K562 (cell line): ENCODE measurements at regions not wholly inside any gene's neighbourhood (a gene's known extent, or its start where the extent isn't known, plus 50 kb on each side); places are given as distances from the start of the nearest gene placed in this dataset.

Source experiments
- CHD7 ChIP-seq: fragments of 200-600 bp; sonication (generic); IDR thresholded peaks from one replicate; pipeline ENCODE4 v1.6.1; 2012; ENCODE audit warnings: mild to moderate bottlenecking, low read depth, low read length, inconsistent platforms
- NFIC ChIP-seq: fragments of 450-650 bp; IDR thresholded peaks from 2 replicates; pipeline ENCODE4 v1.6.1; 2017; ENCODE audit warnings: mild to moderate bottlenecking, inconsistent platforms
- TF ChIP-seq, protein P1 (sequence below): fragments of 250-450 bp; sonication (Bioruptor Pico); IDR thresholded peaks from 2 replicates; pipeline ENCODE4 v1.4.0; 2020; ENCODE audit warnings: mild to moderate bottlenecking, moderate library complexity

DNA sequence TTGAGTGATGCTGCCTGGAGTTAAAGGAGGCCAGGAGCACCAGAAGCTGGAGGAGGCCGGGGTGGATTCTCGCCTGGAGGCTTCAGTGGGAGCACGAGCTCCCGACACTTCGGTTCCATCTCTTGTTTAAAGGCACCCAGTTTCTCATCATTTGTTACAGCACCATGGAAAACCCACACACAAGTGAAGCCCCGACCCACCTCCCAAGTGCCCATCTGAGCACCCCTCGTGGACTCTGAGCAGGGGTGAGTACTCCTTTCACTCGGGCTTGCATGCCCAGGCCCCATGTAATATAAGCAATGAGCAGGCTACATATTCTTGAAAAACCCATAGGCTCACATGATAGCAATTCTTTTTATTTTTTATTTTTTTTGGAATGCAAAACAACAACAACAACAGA is 196.9 kb upstream of the MAF start (continued):
- TF ChIP-seq, protein P1, sequence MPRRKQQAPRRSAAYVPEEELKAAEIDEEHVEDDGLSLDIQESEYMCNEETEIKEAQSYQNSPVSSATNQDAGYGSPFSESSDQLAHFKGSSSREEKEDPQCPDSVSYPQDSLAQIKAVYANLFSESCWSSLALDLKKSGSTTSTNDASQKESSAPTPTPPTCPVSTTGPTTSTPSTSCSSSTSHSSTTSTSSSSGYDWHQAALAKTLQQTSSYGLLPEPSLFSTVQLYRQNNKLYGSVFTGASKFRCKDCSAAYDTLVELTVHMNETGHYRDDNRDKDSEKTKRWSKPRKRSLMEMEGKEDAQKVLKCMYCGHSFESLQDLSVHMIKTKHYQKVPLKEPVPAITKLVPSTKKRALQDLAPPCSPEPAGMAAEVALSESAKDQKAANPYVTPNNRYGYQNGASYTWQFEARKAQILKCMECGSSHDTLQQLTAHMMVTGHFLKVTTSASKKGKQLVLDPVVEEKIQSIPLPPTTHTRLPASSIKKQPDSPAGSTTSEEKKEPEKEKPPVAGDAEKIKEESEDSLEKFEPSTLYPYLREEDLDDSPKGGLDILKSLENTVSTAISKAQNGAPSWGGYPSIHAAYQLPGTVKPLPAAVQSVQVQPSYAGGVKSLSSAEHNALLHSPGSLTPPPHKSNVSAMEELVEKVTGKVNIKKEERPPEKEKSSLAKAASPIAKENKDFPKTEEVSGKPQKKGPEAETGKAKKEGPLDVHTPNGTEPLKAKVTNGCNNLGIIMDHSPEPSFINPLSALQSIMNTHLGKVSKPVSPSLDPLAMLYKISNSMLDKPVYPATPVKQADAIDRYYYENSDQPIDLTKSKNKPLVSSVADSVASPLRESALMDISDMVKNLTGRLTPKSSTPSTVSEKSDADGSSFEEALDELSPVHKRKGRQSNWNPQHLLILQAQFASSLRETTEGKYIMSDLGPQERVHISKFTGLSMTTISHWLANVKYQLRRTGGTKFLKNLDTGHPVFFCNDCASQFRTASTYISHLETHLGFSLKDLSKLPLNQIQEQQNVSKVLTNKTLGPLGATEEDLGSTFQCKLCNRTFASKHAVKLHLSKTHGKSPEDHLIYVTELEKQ (CRISPR knock-in tag): no peak
- TF ChIP-seq NFIC (no peak), CHD7 (no peak)
